ENCODE measurements at regions not wholly inside any gene's neighbourhood (a gene's known extent, or its start where the extent isn't known, plus 50 kb on each side); places are given as distances from the start of the nearest gene placed in this dataset.
"Not testable (repeated sequence)": the region's sequence is repeated elsewhere in the genome, so short reads cannot be mapped to it uniquely, and the experiment has no call there.

- TF ChIP-seq CTCF, POLR2A (IDR thresholded peaks at IDR 0.05): not testable (repeated sequence)
These were observed 93.3 kb upstream of the GALNT18 start for GRCh38 chr11:11715075-11715474.

Measured in uterus (tissue), 2 donors.